HCT116 (cell line): ENCODE measurements at regions not wholly inside any gene's neighbourhood (a gene's known extent, or its start where the extent isn't known, plus 50 kb on each side); places are given as distances from the start of the nearest gene placed in this dataset.

Source experiments
- ATAC-seq: fragments of 200-7000 bp; cut with Tn5 transposase; 2 replicates; pipeline ENCODE4 v1.9.1; 2020; ENCODE audit warnings: mild to moderate bottlenecking, moderate library complexity
- BruUV-seq: library from RNA; stranded (reverse); fragments of 400-500 nt; replicated peaks from 2 replicates; lab custom pipeline; 2021; lab: Mats Ljungman, UMichigan
- CTCF ChIA-PET: fragments of 300-600 bp; sonication (Branson Sonifier 250); formaldehyde crosslinking; loops from one replicate; lab custom pipeline; 2021; ENCODE audit warnings: antibody characterized with exemption; lab: Charles Lee
- POLR2A ChIA-PET: fragments of 300-600, 350-600 bp; sonication (Branson Sonifier 250); formaldehyde crosslinking; loops from one replicate; lab custom pipeline; 2021; ENCODE audit warnings: antibody characterized with exemption; lab: Charles Lee
- RAD21 ChIA-PET, 2 experiments: fragments of 300-600 bp; sonication (Branson Sonifier 250); formaldehyde crosslinking; loops; one replicate each; lab custom pipeline; 2023; ENCODE audit warnings: low total read pairs in 2 of 2; ENCODE audit not compliant: uncharacterized antibody in 2 of 2, unreplicated experiment in 2 of 2, low non-redundant PET in 1 of 2; lab: Charles Lee
- DNase-seq: peaks from one replicate; pipeline ENCODE4 v3.0.0-alpha.2; 2010; ENCODE audit warnings: low read depth, low spot score
- H2AFZ ChIP-seq: fragments of 200-600 bp; shearing (Covaris generic), sonication (generic); 2 replicates; pipeline ENCODE4 v1.6.1; 2017; ENCODE audit warnings: low read depth, mixed run types, mixed read lengths, antibody characterized with exemption, low read length; ENCODE audit not compliant: poor library complexity, severe bottlenecking
- H3K27ac ChIP-seq: 2 replicates; pipeline ENCODE4 v1.5.1; 2012; ENCODE audit warnings: low read depth, low read length
- H3K27me3 ChIP-seq: fragments of 200-600 bp; sonication (generic); 2 replicates; pipeline ENCODE4 v1.6.1; 2016; ENCODE audit warnings: mixed run types, low read length, mixed read lengths; ENCODE audit not compliant: insufficient read depth
- H3K36me3 ChIP-seq, 2 experiments: fragments of 200-500 bp in 1 of 2; fragments of 200-600 bp in 1 of 2; sonication (Bioruptor generic) in 1 of 2; sonication (generic) in 1 of 2; 2 replicates each; pipeline versions ENCODE4 v1.5.1 to v1.6.1; 2014 to 2016; ENCODE audit warnings: low read length in 2 of 2, inconsistent platforms in 1 of 2, mixed read lengths in 1 of 2, mixed run types in 1 of 2; ENCODE audit not compliant: insufficient read depth in 2 of 2, control insufficient read depth in 1 of 2
- H3K4me1 ChIP-seq, 2 experiments: fragments of 200-600 bp in 1 of 2; sonication (generic) in 1 of 2; 2 replicates each; pipeline versions ENCODE4 v1.5.1 to v1.6.1; 2012 to 2017; ENCODE audit warnings: low read length in 2 of 2, inconsistent platforms in 1 of 2, mild to moderate bottlenecking in 1 of 2, mixed read lengths in 1 of 2, mixed run types in 1 of 2, moderate library complexity in 1 of 2; ENCODE audit not compliant: insufficient read depth in 2 of 2, control insufficient read depth in 1 of 2
- H3K4me2 ChIP-seq: fragments of 200-600 bp; sonication (generic); 2 replicates; pipeline ENCODE4 v1.6.1; 2017; ENCODE audit warnings: mixed run types, low read length, mixed read lengths
- H3K4me3 ChIP-seq, 2 experiments: fragments of 200-600 bp in 1 of 2; sonication (generic) in 1 of 2; replicated peaks in 1 of 2; 2 replicates each; pipeline ENCODE4 v1.5.1; 2011 to 2016; ENCODE audit warnings: low read length in 2 of 2, control low read depth in 1 of 2, low read depth in 1 of 2, mild to moderate bottlenecking in 1 of 2, mixed read lengths in 1 of 2, mixed run types in 1 of 2
- H3K79me2 ChIP-seq: fragments of 200-600 bp; sonication (generic); 2 replicates; pipeline ENCODE4 v1.6.1; 2017; ENCODE audit warnings: mild to moderate bottlenecking, mixed run types, low read length, moderate library complexity, mixed read lengths; ENCODE audit not compliant: insufficient read depth
- H3K9ac ChIP-seq: fragments of 200-600 bp; sonication (generic); 2 replicates; pipeline ENCODE4 v1.6.1; 2016; ENCODE audit warnings: low read length, mixed read lengths
- H3K9me2 ChIP-seq: fragments of 200-600 bp; sonication (generic), shearing (Covaris generic); 2 replicates; pipeline ENCODE4 v1.6.1; 2017; ENCODE audit warnings: mixed run types, mild to moderate bottlenecking, moderate library complexity; ENCODE audit not compliant: insufficient read depth
- H3K9me3 ChIP-seq, 2 experiments: fragments of 200-500 bp in 1 of 2; fragments of 200-600 bp in 1 of 2; sonication (Bioruptor generic) in 1 of 2; sonication (generic) in 1 of 2; 2 replicates each; pipeline ENCODE4 v1.6.1; 2014 to 2017; ENCODE audit warnings: low read length in 2 of 2, mixed read lengths in 2 of 2, inconsistent platforms in 1 of 2, low read depth in 1 of 2, mild to moderate bottlenecking in 1 of 2, mixed run types in 1 of 2, moderate library complexity in 1 of 2; ENCODE audit not compliant: control insufficient read depth in 1 of 2, insufficient read depth in 1 of 2
- H4K20me1 ChIP-seq: fragments of 200-600 bp; sonication (generic), shearing (Covaris generic); 2 replicates; pipeline ENCODE4 v1.6.1; 2017; ENCODE audit warnings: mixed run types, mild to moderate bottlenecking, moderate library complexity; ENCODE audit not compliant: insufficient read depth
- CBX3 ChIP-seq: IDR thresholded peaks from 2 replicates; pipeline ENCODE4 v1.6.1; 2012; ENCODE audit warnings: low read depth
- CEBPB ChIP-seq: IDR thresholded peaks from 2 replicates; pipeline ENCODE4 v1.6.1; 2012; ENCODE audit warnings: low read depth
- EGR1 ChIP-seq: IDR thresholded peaks from 2 replicates; pipeline ENCODE4 v1.6.1; 2012; ENCODE audit warnings: low read depth
- ELF1 ChIP-seq: IDR thresholded peaks from 2 replicates; pipeline ENCODE4 v1.6.1; 2012; ENCODE audit warnings: low read depth, borderline replicate concordance
- EZH2 ChIP-seq: fragments of 200-600 bp; sonication (generic); IDR thresholded peaks from 2 replicates; pipeline ENCODE4 v1.6.1; 2017; ENCODE audit warnings: antibody characterized with exemption, mixed run types
- EZH2phosphoT487 ChIP-seq: fragments of 200-600 bp; IDR thresholded peaks from 2 replicates; pipeline ENCODE4 v1.6.1; 2018; ENCODE audit warnings: antibody characterized with exemption, borderline replicate concordance
- FOSL1 ChIP-seq: IDR thresholded peaks from 2 replicates; pipeline ENCODE4 v1.6.1; 2012; ENCODE audit warnings: low read depth
- JUND ChIP-seq: IDR thresholded peaks from 2 replicates; pipeline ENCODE4 v1.6.1; 2012
- POLR2A ChIP-seq: IDR thresholded peaks from 2 replicates; pipeline ENCODE4 v1.7.0; 2011; ENCODE audit warnings: borderline replicate concordance; ENCODE audit not compliant: insufficient read depth, insufficient read length; ENCODE audit errors: extremely low read depth
- POLR2AphosphoS5 ChIP-seq: IDR thresholded peaks from 2 replicates; pipeline ENCODE4 v1.6.1; 2011; ENCODE audit warnings: mild to moderate bottlenecking, low read depth, low read length, moderate library complexity
- RAD21 ChIP-seq: IDR thresholded peaks from 2 replicates; pipeline ENCODE4 v1.6.1; 2012; ENCODE audit warnings: low read depth, mild to moderate bottlenecking
- SIN3A ChIP-seq: IDR thresholded peaks from 2 replicates; pipeline ENCODE4 v1.6.1; 2012; ENCODE audit warnings: low read depth
- SP1 ChIP-seq: IDR thresholded peaks from 2 replicates; pipeline ENCODE4 v1.6.1; 2012; ENCODE audit warnings: low read depth
- SRF ChIP-seq: IDR thresholded peaks from 2 replicates; pipeline ENCODE4 v1.6.1; 2012; ENCODE audit warnings: low read depth
- TCF7L2 ChIP-seq: IDR thresholded peaks from 2 replicates; pipeline ENCODE4 v1.7.0; 2011; ENCODE audit warnings: borderline replicate concordance, inconsistent platforms; ENCODE audit not compliant: insufficient read depth, insufficient read length; ENCODE audit errors: extremely low read depth
- ZFX ChIP-seq: fragments of 450-650 bp; IDR thresholded peaks from 2 replicates; pipeline ENCODE4 v1.6.1; 2017
- ZNF274 ChIP-seq: fragments of 200-500 bp; sonication (Bioruptor generic); IDR thresholded peaks from 2 replicates; pipeline ENCODE4 v1.6.1; 2014; ENCODE audit warnings: mild to moderate bottlenecking, low read depth, low read length, inconsistent platforms
- intact Hi-C: fragments of 100-400 bp; cut with micrococcal nuclease; formaldehyde crosslinking; loops from 2 replicates; pipeline ENCODE4 v1.10.0; 2022
- TF ChIP-seq, protein P1 (sequence below): IDR thresholded peaks from 2 replicates; pipeline ENCODE4 v1.6.1; 2012
- TF ChIP-seq, protein P2 (sequence below): IDR thresholded peaks from 2 replicates; pipeline ENCODE4 v1.6.1; 2012
- TF ChIP-seq, protein P3 (sequence below): IDR thresholded peaks from 2 replicates; pipeline ENCODE4 v1.6.1; 2011; ENCODE audit warnings: mild to moderate bottlenecking, low read length, moderate library complexity; ENCODE audit not compliant: insufficient replicate concordance; ENCODE audit errors: extremely low read depth

DNA sequence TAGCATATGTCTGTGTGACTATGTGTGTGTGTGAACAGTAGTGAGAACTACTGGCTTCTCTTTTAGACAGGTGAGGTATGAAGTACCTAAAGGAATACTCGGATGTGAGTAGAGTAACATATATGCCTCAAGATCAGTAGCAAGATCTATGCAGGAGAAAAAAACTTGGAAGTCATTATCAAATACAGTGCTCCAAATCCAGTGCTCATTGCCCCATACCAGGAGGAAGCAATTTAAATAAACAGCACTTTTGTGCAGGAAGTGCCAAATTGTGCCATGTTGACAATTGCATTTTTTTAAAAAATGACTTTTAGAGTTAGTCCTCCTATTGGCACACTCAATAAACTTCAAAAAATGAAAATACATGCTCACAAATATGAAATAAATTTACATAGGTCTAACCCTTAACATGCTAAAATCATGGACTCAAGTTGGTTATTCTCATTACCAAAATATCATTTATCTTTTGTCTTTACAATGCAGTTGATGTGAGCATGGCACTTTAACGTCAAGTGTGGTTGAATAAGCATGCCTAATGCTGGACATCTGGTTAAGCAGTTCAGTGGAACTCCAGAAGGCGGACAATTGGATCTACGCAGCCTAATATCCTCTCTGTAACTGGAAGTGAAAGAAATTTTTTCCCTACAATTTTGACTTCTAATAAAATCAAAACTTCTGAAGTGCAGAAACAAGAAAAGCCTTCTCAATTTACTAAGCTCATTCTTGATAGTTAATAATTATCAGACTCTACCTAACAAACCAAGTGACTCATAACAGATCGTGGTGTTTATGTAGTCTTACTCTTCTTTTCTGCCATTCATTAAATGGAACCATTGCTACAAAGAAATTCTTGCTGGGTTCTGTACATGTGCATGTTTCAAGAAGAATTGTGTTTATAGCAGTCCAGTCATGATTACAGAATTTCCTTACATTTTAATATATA lies 195.2 kb downstream of the MDFIC start:
- Histone ChIP-seq H3K4me3 (no peak overlapping the region), H3K27ac (no peak overlapping the region), H3K9me3 (no peaks in the 10 kb centered on the region), H3K9me2 (no peaks in the 10 kb centered on the region), H4K20me1 (no peaks in the 10 kb centered on the region), H3K79me2 (no peaks in the 10 kb centered on the region), H3K36me3 (no peaks in the 10 kb centered on the region), H3K27me3 (no peaks in the 10 kb centered on the region), H3K4me2 (no peak overlapping the region), H2AFZ (no peak overlapping the region), H3K4me1 (no peaks in the 10 kb centered on the region), H3K9ac (no peak overlapping the region)
- CTCF ChIA-PET: no interaction called here
- RAD21 ChIA-PET: no interaction called here
- intact Hi-C loops: no loop called here
- DNase-seq (no peak), ATAC-seq (no peak)
- no TSS peak for BruUV-seq
- POLR2A ChIA-PET: no interaction called here
- no peak for TF ChIP-seq ZFX
- no peak for TF ChIP-seq FOSL1
- TF ChIP-seq, protein P1, sequence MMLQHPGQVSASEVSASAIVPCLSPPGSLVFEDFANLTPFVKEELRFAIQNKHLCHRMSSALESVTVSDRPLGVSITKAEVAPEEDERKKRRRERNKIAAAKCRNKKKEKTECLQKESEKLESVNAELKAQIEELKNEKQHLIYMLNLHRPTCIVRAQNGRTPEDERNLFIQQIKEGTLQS: no peak
- TF ChIP-seq CBX3: no peak
- TF ChIP-seq SRF: no peak
- TF ChIP-seq JUND: no peak
- no peak for TF ChIP-seq EGR1
- no peak for TF ChIP-seq EZH2
- TF ChIP-seq ZNF274: no peak
- no peak for TF ChIP-seq EZH2phosphoT487
- TF ChIP-seq ELF1: no peak
- no peak for TF ChIP-seq SP1
- TF ChIP-seq CEBPB: no peak
- TF ChIP-seq POLR2AphosphoS5: no peak
- TF ChIP-seq, protein P2, sequence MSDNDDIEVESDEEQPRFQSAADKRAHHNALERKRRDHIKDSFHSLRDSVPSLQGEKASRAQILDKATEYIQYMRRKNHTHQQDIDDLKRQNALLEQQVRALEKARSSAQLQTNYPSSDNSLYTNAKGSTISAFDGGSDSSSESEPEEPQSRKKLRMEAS: no peak
- no peak for TF ChIP-seq POLR2A
- TF ChIP-seq SIN3A: no peak
- TF ChIP-seq RAD21: no peak
- no peak for TF ChIP-seq TCF7L2
- TF ChIP-seq, protein P3, sequence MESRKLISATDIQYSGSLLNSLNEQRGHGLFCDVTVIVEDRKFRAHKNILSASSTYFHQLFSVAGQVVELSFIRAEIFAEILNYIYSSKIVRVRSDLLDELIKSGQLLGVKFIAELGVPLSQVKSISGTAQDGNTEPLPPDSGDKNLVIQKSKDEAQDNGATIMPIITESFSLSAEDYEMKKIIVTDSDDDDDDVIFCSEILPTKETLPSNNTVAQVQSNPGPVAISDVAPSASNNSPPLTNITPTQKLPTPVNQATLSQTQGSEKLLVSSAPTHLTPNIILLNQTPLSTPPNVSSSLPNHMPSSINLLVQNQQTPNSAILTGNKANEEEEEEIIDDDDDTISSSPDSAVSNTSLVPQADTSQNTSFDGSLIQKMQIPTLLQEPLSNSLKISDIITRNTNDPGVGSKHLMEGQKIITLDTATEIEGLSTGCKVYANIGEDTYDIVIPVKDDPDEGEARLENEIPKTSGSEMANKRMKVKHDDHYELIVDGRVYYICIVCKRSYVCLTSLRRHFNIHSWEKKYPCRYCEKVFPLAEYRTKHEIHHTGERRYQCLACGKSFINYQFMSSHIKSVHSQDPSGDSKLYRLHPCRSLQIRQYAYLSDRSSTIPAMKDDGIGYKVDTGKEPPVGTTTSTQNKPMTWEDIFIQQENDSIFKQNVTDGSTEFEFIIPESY: no peak
